GM18873 (cell line): ENCODE measurements at regions not wholly inside any gene's neighbourhood (a gene's known extent, or its start where the extent isn't known, plus 50 kb on each side); places are given as distances from the start of the nearest gene placed in this dataset.
"Not testable (repeated sequence)": the region's sequence is repeated elsewhere in the genome, so short reads cannot be mapped to it uniquely, and the experiment has no call there.

ENCODE experiments used
- ATAC-seq: cut with Tn5 transposase; IDR thresholded peaks from one replicate; pipeline ENCODE4 v1.9.1; 2021; ENCODE audit warnings: mild to moderate bottlenecking, moderate library complexity, moderate number of reproducible peaks; ENCODE audit not compliant: unreplicated experiment, low FRiP score

GRCh38 chr12:115898670-115899069 lies 378.8 kb downstream of the MED13L start:
- ATAC-seq, result no peak

GRCh38 chr12:115897729-115898128 lies 379.8 kb downstream of the MED13L start:
- ATAC-seq, result no peak

- no peak for ATAC-seq
Measured at GRCh38 chr12:115895247-115895646, 382.2 kb downstream of the MED13L start.

- ATAC-seq, result no peak
Measured at GRCh38 chr12:115891556-115892164, 385.8 kb downstream of the MED13L start.

GRCh38 chr12:115886666-115887065 lies 390.8 kb downstream of the MED13L start:
- ATAC-seq, result no peak

- no peak for ATAC-seq
Measured at GRCh38 chr12:115885040-115885690, 392.3 kb downstream of the MED13L start.

- ATAC-seq, result no peak
Measured at GRCh38 chr12:115882936-115883335, 394.6 kb downstream of the MED13L start.

- no peak for ATAC-seq
Measured at GRCh38 chr12:115880238-115880637, 397.3 kb downstream of the MED13L start.

- no peak for ATAC-seq
Measured at GRCh38 chr12:115879354-115879753, 398.1 kb downstream of the MED13L start.

- no peak for ATAC-seq
Measured at GRCh38 chr12:115873451-115874082, 403.9 kb downstream of the MED13L start.

GRCh38 chr12:115872919-115873357 lies 404.6 kb downstream of the MED13L start:
- ATAC-seq, result no peak

GRCh38 chr12:115872212-115872611 lies 405.3 kb downstream of the MED13L start:
- ATAC-seq, result no peak

GRCh38 chr12:115871714-115872113 lies 405.8 kb downstream of the MED13L start:
- no peak for ATAC-seq

- no peak for ATAC-seq
Measured at GRCh38 chr12:115870510-115870909, 407.0 kb downstream of the MED13L start.

GRCh38 chr12:115870021-115870420 lies 407.5 kb downstream of the MED13L start:
- ATAC-seq, result no peak

- ATAC-seq, result no peak
Measured at GRCh38 chr12:115869604-115870003, 407.9 kb downstream of the MED13L start.

- no peak for ATAC-seq
Measured at GRCh38 chr12:115868624-115869023, 408.9 kb downstream of the MED13L start.

GRCh38 chr12:115867854-115868253 lies 409.6 kb downstream of the MED13L start:
- ATAC-seq, result no peak

- no peak for ATAC-seq
Measured at GRCh38 chr12:115866909-115867525, 410.5 kb downstream of the MED13L start.

GRCh38 chr12:115866281-115866680 lies 411.2 kb downstream of the MED13L start:
- not testable (repeated sequence) for ATAC-seq

GRCh38 chr12:115864396-115864795 lies 413.1 kb downstream of the MED13L start:
- no peak for ATAC-seq
